SK-N-SH treated with all-trans-retinoic acid at 6 μM for 48 hours (cell line): ENCODE measurements at regions not wholly inside any gene's neighbourhood (a gene's known extent, or its start where the extent isn't known, plus 50 kb on each side); places are given as distances from the start of the nearest gene placed in this dataset.

Experiments
- BACH2 ChIP-seq: fragments of 250-450 bp; sonication (Bioruptor Pico); IDR thresholded peaks from 2 replicates; pipeline ENCODE4 v1.9.0; 2021; ENCODE audit warnings: mild to moderate bottlenecking, borderline replicate concordance
- CSDC2 ChIP-seq: fragments of 250-450 bp; sonication (Bioruptor Pico); IDR thresholded peaks from 2 replicates; pipeline ENCODE4 v1.5.0; 2020; ENCODE audit warnings: mild to moderate bottlenecking, moderate library complexity
- CSRNP3 ChIP-seq: fragments of 250-450 bp; sonication (Bioruptor Pico); IDR thresholded peaks from 2 replicates; pipeline ENCODE4 v1.5.1; 2021; ENCODE audit warnings: mild to moderate bottlenecking, moderate library complexity
- OSR1 ChIP-seq: fragments of 250-450 bp; sonication (Bioruptor Pico); IDR thresholded peaks from 2 replicates; pipeline ENCODE4 v1.8.0; 2022; ENCODE audit warnings: moderate library complexity, mild to moderate bottlenecking, inconsistent platforms
- PATZ1 ChIP-seq: fragments of 250-450 bp; sonication (Bioruptor Pico); IDR thresholded peaks from 2 replicates; pipeline ENCODE4 v1.8.0; 2020; ENCODE audit warnings: mild to moderate bottlenecking, moderate library complexity, borderline replicate concordance
- RARB ChIP-seq: fragments of 250-450 bp; sonication (Bioruptor Pico); IDR thresholded peaks from 2 replicates; pipeline ENCODE4 v1.8.0; 2021; ENCODE audit warnings: mild to moderate bottlenecking, moderate library complexity
- SNAI2 ChIP-seq: fragments of 250-450 bp; sonication (Bioruptor Pico); IDR thresholded peaks from 2 replicates; pipeline ENCODE4 v1.5.0; 2020; ENCODE audit warnings: mild to moderate bottlenecking, moderate library complexity
- ZC3H10 ChIP-seq: fragments of 250-450 bp; sonication (Bioruptor Pico); IDR thresholded peaks from 2 replicates; pipeline ENCODE4 v1.5.1; 2021; ENCODE audit warnings: mild to moderate bottlenecking, moderate library complexity
- ZFP3 ChIP-seq: fragments of 250-450 bp; sonication (Bioruptor Pico); IDR thresholded peaks from 2 replicates; pipeline ENCODE4 v1.5.0; 2020; ENCODE audit warnings: mild to moderate bottlenecking, moderate library complexity
- ZFP30 ChIP-seq: fragments of 450-650 bp; formaldehyde crosslinking; IDR thresholded peaks from 2 replicates; pipeline ENCODE4 v1.5.0; 2022; ENCODE audit warnings: mild to moderate bottlenecking, moderate library complexity
- ZNF565 ChIP-seq: fragments of 450-650 bp; formaldehyde crosslinking; conservative IDR thresholded peaks from 2 replicates; pipeline ENCODE4 v1.5.0; 2020; ENCODE audit warnings: low read depth, mild to moderate bottlenecking, moderate library complexity
- ZNF70 ChIP-seq: fragments of 450-650 bp; formaldehyde crosslinking; IDR thresholded peaks from 2 replicates; pipeline ENCODE4 v1.5.0; 2020; ENCODE audit warnings: mild to moderate bottlenecking, moderate library complexity
- ZNF8 ChIP-seq: fragments of 450-650 bp; formaldehyde crosslinking; IDR thresholded peaks from 2 replicates; pipeline ENCODE4 v1.5.0; 2020; ENCODE audit warnings: mild to moderate bottlenecking, moderate library complexity

- TF ChIP-seq OSR1 (CRISPR knock-in tag) (no peak), ZFP30 (CRISPR knock-in tag) (no peak), PATZ1 (CRISPR knock-in tag) (no peak), ZC3H10 (CRISPR knock-in tag) (no peak), CSRNP3 (CRISPR knock-in tag) (no peak), CSDC2 (CRISPR knock-in tag) (no peak), ZNF8 (CRISPR knock-in tag) (no peak), ZFP3 (CRISPR knock-in tag) (no peak), BACH2 (CRISPR knock-in tag) (no peak), ZNF565 (CRISPR knock-in tag) (no peak), RARB (CRISPR knock-in tag) (no peak), SNAI2 (CRISPR knock-in tag) (no peak), ZNF70 (no peak)
These were observed 239.8 kb downstream of the SEC14L1 start for GRCh38 chr17:77380395-77381184.
